ENCODE measurements at regions not wholly inside any gene's neighbourhood (a gene's known extent, or its start where the extent isn't known, plus 50 kb on each side); places are given as distances from the start of the nearest gene placed in this dataset.

GRCh38 chr6:20313960-20314530 lies 87.6 kb upstream of the E2F3 start:
- DNase-seq (ENCODE audit: low spot score) = no peak

DNA sequence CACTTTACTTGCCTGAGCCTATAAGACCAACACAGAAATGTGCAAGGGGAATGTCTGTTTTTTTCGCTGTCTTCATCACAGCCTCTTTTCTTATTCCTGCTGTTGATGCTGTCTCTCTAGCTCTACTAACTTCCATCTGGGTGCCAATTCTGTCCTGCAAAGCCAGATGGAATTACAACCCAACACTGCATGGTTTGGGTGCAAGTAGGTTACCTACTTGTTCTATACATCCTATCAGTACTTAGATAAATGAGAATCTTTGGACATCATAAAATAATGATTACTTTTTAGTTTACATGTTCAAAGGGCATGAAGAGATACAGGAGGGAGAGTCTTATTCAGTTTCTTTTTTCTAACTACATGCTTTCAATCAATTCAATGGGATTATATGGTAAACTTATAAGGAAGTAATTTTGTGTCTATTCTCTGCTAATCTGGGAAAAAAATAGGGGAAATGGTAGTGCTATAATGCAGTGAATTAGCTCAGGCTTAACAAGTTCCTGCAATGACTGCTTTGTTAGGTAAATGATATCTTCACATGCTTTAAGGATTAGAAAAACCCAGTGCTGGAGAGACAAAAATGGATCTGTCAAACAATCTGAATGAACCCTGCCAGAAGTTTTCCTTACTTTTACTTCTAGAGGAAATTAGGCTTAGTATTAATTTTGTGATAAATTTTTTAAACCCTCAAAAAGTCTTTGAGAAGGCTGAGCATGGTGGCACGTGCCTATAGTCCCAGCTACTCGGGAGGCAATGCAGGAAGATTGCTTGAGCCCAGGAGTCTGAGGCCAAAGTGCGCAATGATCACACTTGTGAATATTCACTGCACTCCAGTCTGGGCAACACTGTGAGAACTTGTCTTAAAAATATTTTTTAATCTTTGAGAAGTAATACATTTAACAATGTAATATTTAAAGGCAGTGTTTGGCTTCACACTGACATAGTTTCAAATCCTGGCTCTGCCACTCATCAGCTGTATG lies 86.5 kb upstream of the E2F3 start:
- no peak for DNase-seq (ENCODE audit: low spot score)

DNA sequence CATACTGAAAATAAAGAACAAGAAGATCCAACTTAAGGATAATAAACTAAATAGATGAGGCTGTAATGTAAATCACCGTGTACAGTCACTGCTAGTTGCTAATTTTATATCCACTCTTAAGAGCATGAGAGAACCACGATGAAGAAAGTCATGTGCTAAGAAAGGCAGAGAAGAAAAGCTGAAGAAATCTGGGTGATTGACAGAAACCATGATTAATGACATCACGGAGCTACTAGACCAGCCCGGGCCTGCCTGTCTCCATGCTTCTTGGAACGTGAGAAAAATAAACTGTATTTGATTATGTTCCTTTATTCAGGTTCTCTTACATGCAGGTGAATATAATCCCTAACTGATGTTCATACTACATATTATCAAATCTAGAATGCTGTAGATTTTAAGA lies 84.2 kb upstream of the E2F3 start:
- no peak for DNase-seq (ENCODE audit: low spot score)

- DNase-seq (ENCODE audit: low spot score) = no peak
These were observed 82.8 kb upstream of the E2F3 start for GRCh38 chr6:20318851-20319387.

DNA sequence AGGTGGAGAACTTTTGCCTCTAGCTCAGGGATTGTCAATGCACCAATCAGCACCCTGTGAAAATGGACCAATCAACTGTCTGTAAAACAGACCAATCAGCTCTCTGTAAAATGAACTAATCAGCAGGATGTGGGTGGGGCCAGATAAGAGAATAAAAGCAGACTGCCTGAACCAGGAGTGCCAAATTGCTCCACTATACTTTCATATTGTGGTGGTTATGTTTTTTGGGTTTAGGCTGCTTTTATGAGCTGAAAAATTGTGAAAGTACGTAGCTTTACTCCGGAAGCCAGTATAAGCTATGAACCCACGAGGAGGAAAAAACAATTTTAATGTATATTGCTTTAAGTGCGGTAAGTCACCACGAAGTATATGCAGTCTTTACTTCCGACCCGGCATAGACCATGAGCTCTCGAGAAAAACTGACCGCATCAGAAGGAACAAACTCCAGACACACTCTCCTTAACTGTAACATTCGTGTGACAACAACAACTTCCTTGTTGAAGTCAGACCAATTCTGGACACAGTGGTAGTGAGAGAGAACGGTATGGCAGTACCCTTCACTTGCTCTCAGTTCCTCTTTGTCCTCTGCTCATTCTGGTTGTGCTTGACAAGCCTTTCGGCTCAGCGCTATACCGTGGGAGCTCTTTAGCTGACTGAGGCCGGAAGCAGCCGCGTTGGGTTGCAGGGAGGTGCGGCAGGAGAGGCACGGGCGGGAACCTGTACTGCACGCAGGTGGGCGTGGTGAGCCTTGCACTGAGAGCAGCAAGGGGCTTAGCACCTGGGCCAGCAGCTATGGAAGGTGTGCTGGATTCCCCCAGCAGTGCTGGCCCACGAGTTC lies 81.9 kb upstream of the E2F3 start:
- no peak for DNase-seq (ENCODE audit: low spot score)

GRCh38 chr6:20325641-20326421 lies 75.8 kb upstream of the E2F3 start:
- no peak for DNase-seq (ENCODE audit: low spot score)

DNA sequence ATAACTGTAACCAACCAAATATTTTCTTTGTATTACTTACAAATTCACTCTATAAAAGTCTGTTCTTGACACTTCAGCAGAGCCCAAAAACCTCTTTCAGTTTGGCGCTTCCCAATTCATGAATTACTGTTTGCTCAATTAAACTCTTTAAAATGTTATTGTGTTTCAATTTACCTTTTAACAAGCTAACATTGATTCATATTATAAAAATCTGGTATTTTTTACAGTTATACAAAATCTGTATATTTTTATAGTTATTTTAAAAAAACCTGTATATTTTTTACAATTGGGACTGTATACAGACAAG lies 75.3 kb upstream of the E2F3 start:
- no peak for DNase-seq (ENCODE audit: low spot score)

DNA sequence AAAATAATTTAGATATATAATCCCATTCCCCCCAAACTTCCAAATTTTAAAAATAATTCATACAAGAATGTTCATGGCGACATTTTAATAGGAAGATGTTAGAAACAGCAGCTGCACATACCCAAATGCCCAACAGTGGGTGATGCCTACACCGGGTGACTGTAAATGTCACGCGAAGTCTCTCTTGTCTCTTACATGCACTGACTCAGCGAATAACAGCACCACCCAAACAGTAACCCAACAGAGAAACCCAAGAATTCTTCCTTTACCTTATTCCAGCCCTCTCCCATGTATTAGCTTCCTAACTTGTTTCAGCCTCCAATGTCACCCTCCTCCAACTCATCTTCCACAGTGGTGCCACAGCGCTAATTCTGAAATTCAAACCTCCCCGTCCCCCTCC lies 74.5 kb upstream of the E2F3 start:
- no peak for DNase-seq (ENCODE audit: low spot score)

DNA sequence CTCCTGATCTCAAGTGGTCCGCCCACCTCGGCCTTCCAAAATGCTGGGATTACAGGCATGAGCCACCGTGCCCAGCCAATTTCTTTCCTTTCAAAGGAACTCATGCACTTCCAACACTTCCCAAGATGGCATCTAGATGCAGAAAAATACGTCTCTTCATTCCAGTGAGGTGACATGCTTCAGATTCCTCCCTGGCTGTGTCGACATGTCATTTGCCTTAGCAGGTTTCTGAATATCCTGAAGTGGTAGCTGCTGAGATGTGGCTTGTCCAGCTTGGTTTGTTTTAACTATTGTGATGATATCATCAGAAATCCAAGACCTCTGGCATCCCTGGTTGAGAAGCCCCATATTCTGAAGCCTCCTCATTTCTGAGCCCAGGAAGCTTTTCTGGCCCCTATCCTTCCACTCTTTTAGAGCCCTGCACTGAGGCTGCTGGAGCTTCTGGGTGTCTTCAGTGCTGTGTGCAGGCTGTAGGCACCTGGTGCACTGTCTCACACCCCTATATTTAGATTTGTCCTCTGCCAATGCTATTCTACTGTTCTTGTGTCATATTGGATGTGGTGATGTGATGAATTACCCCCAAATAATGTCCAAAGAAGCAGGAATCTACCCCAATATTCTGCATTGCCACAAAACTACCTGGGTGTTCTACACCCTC lies 73.3 kb upstream of the E2F3 start:
- no peak for DNase-seq (ENCODE audit: low spot score)

- DNase-seq (ENCODE audit: low spot score) = no peak
These were observed 72.8 kb upstream of the E2F3 start for GRCh38 chr6:20328924-20329300.

GRCh38 chr6:20331042-20331441 lies 70.6 kb upstream of the E2F3 start:
- DNase-seq (ENCODE audit: low spot score) = no peak

DNA sequence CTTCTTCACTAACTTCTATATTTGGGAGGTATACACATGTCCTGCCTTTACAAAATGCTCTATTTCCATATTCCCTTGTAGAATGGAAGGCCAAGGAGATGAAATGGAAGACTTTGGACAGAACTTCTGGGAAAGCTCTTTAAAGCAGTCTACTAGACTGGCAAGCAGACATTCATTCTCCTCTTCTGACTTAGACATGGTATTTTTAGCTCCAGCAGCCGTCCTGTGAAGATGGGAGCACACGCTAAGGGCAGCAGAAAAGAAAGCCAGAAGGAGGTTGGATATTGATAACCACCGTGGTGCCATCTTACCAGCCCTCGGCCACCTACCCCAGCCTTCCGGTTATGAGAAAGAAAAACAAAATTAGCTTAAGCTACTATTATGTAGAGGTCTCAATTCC lies 70.1 kb upstream of the E2F3 start:
- no peak for DNase-seq (ENCODE audit: low spot score)

GRCh38 chr6:20332441-20333006 lies 69.2 kb upstream of the E2F3 start:
- no peak for DNase-seq (ENCODE audit: low spot score)

GRCh38 chr6:20333721-20334269 lies 67.9 kb upstream of the E2F3 start:
- DNase-seq (ENCODE audit: low spot score) = no peak

DNA sequence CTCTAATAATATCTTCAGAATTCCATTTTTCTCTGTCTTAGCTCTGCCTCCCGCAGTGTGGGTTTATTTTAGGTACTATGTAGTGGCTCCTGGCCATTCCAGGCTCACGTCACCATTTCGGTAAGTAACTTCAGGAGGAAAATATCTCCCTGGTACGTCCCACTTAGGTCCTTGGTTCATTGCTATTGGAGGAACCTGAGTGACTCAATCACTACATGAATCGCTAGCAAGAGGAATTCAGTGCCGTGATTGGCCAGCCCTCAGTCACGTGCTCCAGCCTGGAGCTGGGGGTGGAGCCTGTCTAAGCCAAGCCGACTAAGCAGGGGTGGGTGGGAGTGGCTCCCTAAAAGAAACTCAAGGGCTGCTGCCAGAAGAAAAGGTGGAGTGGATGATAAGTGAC lies 67.3 kb upstream of the E2F3 start:
- no peak for DNase-seq (ENCODE audit: low spot score)

DNA sequence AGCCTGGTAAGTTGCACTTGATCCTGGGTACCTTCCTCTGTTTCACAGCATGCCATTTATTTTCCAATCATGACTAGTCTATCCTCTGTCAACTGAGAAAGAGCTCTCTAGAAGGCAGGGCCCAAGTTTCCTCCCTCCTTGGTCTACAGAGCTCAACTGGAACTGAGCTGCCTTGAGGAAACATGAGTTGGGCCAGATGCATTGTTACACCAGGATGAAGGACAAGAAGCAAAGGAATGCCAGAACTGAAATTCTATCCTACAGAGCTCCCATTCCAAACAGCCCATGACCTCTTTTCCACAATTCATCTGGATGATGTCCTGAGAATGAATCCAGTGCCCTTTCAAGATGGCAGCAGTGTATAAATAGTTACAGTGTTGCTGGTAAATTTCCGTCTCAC lies 66.7 kb upstream of the E2F3 start:
- DNase-seq (ENCODE audit: low spot score) = no peak

DNA sequence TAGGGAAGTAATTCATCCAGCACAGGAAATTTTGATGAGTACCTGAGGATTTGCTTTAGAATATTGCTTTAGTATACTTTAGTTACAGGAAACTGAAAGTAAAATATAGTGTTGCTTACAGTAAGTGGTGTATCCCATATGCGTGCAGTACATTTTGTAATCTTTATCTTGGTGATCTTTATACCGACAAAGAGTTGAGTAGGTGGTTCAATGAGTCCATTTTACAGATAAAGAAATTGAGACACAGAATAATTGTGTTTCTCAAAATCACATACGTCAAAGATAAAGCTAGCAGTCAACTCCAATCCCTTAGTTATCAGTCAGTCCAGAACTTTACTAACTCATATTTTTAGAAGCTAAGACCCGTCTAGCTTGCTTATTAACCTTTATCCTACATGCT lies 65.8 kb upstream of the E2F3 start:
- no peak for DNase-seq (ENCODE audit: low spot score)

DNA sequence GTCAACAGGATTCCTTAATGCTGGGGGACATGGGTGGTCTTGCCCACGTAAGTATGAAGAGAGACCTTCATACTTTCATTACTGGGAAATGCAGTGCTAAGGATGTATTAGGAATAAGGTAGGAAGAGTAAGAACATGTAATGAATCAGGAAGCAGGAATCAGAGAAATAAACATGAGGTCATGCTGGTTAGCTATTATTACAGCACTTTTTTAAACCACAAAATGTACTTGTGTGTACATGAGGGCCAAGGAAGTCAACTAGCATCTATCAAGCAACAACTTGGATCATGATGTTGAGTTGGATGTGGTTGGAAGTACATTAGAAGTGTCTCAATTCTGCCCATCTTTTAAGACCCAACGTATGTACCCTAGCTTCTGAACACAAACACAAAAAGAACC lies 63.5 kb upstream of the E2F3 start:
- DNase-seq (ENCODE audit: low spot score) = no peak

DNA sequence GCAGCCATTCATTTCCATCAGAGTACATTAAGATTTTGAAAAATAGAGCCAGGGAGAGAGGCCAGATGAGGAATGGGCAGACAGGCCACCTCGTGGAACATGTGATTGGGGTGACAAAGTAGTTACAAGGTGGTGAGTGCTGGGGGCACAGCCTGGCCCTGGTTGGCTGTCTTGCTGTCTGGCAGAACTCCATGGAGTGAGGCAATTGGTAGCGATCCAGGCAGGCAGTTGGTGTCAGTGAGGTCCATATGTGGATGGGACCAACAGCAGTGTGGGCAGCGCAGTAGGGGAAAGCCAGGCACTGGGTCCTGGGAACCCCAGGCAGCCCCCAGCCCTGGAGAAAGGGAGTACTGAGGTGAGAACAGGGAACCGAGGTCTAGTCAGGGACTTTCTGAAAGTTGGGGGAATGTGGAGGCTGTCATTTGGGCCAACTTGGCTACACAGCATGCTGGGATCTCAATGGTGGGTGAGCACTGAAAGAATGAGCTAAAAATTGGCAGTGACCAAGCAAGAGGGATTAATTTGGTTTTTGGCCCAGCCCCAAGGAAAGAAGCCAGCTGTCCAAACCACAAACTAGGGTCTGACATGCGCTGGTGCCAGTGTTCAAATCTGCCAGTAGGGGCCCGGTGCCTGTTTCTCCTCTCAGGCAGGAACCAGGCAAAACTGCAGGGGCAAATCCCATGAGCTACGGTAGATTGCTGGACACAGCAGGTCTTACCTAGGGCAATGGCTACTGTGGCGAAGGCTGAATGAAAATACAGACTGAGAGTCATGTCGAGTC lies 61.4 kb upstream of the E2F3 start:
- DNase-seq (ENCODE audit: low spot score) = no peak

GRCh38 chr6:20341096-20341495 lies 60.6 kb upstream of the E2F3 start:
- DNase-seq (ENCODE audit: low spot score) = no peak

Measured in hematopoietic multipotent progenitor cell treated with erythropoietin and hydrocortisone succinate and interleukin-3 and kit ligand, for 17 days (in vitro differentiated cells).